GM12873 (cell line): ENCODE measurements at regions not wholly inside any gene's neighbourhood (a gene's known extent, or its start where the extent isn't known, plus 50 kb on each side); places are given as distances from the start of the nearest gene placed in this dataset.

ENCODE experiments used
- CTCF ChIP-seq: IDR thresholded peaks from 2 replicates; pipeline ENCODE4 v1.5.1; 2012; ENCODE audit warnings: low read depth, mild to moderate bottlenecking, moderate library complexity, low read length, control low read depth; ENCODE audit not compliant: insufficient read depth; ENCODE audit errors: missing control alignments

DNA sequence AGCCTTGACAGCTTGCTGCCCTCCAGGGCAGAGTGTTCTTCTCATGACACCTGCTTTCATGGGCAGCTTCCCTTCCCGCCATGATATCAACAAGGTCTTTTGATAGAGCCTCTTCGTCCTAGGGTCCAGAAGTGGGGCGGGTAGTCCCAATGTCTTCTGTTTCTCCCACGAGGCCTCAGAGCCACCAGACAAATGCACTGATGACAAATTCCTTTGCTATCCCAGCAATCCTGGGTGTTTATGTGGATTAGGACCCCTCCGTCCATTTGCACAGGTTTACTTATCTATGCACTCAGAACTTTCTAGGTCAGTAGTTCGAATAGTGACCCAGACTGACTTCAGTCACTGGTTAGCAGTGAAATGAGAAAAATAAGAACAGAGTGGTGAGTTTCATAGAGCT is 52.6 kb upstream of the PRMT8 start:
- no peak for TF ChIP-seq CTCF
